GM19238 (cell line): ENCODE measurements at regions not wholly inside any gene's neighbourhood (a gene's known extent, or its start where the extent isn't known, plus 50 kb on each side); places are given as distances from the start of the nearest gene placed in this dataset.

Experiments
- DNase-seq: peaks from one replicate; pipeline ENCODE4 v3.0.0; 2011; ENCODE audit warnings: low spot score; ENCODE audit not compliant: insufficient read length

DNA sequence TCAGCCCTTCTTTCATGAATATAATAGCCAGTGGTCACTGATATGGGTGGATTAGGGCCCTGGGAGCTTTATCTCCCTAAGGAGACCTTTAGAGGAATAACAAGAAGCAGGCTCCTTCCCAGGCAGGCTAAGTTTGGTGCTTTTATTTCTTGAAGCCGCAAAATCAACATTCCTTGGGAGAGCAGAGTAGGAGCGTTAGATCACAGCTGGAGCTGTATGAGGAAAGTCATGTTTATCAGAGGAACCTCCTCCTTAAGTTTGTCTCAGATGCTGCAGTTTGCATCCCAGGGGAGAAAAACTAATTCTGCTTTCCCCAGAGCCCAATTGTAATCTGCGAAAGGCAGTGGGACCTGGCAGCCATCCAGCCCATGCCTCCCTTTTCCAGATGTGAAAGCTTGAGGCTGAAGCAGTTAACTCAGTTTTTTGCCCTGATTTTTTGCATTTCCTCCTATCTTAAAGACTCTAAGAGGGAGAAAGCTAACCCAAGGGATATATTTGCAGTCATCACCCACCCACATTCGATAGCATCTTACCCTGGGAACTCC is 186.0 kb upstream of the FRMPD4 start:
- DNase-seq = no peak

DNA sequence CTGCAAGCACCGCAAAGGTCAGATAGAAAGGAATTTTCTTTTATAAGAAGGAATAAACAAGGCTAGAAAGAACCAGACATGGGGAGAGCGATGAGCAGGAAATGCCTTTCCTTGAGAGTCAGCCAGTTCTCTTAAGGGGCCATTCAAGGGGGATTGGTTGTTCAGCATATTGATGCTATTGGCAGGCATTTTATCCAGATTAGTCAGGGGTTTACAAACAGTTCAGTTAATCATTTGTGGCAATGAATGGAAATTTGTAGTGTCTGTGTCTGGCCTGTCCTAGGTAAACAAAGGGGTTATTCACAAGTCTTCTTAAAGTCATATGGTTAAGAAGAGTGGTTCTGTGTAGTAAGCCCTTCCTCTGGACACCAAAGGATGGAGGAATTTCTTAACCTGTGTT is 184.7 kb upstream of the FRMPD4 start:
- DNase-seq = no peak

DNA sequence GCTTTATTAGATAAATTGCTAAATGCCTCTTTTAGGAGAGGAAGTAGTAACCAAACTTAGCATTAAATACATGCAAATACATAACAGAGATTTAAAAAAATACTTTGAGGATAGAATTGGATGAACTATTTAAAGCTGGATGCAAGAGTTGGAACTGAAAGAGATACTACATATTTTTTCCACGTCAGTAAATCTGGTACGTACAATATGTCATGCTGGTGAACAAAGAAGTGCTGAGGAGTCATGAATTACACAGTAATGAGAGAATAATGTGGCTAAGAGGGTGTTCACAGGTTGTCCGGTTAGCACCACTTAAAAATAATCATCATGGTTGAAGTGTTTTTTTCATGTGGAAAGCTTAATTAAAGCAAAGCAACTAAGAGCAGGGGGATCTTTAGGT is 184.1 kb upstream of the FRMPD4 start:
- no peak for DNase-seq

DNA sequence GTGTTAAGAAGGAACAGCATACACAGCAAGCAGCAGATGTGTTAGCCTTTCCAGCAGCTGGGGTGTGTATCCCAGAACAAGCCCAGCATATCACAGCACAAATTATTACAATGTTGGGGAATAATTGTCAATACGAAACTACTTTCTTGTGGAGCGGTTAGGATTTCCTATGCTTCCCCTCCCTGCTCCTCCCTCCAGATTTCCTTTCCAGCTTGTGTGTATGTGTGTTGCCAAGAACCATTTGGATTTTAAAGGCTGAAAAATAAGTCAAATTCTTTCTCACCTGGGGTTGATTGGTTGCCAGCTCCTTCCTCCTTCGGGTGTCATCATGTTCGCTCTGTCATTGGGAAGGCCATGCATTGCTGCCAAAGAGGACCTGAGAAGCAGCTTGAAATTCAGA is 178.2 kb upstream of the FRMPD4 start:
- DNase-seq = no peak

DNA sequence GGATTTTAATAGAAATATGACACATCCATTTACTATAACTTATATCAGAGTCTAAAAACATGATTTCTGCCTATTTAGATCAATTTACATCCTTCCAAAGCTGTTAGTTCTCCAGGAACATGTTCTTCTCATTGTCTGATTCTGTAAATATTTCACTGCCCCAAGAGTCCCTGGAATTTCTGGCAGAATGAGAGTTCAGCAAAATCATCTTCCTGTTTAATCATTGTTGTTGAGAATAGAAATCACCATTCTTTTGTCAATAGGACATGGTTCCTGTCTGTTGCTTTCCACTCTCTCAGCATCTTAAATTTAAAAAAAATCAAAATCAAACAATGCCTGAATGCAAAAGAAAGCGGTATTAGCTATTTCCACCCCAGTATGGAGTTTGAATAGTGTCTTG is 172.8 kb upstream of the FRMPD4 start:
- DNase-seq = no peak

DNA sequence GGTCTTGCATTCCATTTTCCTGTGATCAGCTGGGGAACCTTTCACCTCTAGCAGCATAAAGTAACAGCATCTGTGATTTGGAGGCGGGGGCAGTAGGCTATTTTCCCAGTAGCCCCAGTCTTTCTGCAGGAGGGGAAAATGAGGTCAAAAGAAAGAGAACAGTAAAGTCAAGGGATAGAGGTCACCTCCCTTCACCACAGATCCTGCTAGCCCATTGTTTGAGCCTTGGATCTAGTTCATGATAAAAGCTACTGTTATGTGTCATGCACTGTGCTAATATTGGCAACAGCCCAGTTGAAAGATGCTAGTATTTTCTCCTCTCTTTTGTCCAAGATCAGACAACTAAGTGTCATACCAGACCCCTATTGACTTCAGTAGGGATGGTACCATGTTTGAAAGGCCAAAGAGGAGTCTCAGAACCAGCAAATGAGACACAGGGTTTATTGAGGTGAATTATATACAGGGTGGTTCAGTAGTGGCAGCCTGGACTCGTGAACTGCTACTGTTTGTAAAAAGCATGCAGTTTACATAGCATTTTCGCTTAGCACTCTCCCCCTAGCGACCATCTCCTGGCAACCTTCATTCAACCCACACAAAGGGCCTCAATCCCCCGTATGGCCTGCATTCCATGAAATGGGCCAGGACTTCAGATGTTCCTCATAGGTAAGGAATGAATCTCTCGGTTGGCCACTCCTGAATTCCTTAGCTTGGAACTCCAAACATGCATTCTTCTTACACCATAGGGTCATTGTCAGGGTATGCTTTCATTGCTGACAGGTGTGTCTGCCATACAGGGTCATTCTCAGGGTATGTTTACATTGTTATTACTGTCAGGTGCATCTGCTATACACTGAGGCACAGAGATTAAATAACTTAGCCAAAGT is 170.0 kb upstream of the FRMPD4 start:
- no peak for DNase-seq

DNA sequence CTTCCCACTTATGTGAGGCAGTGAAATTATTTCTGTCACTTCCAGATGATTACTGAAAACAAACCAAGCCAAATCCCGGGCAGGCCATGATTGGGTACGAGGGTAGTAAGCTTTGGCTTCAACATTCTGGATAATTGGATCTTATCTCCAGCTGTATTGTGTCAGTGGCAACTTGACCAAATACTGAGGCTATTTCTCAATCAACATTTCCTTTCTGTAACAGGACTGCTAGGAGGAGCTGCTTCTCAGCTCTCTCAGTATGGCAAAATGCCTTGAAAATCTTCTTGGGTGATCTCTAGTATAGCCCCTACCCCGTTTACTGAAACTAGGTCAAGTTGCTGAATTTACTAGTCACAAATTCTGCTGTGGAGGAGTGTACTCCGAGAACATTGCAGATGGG is 169.3 kb upstream of the FRMPD4 start:
- no peak for DNase-seq

DNA sequence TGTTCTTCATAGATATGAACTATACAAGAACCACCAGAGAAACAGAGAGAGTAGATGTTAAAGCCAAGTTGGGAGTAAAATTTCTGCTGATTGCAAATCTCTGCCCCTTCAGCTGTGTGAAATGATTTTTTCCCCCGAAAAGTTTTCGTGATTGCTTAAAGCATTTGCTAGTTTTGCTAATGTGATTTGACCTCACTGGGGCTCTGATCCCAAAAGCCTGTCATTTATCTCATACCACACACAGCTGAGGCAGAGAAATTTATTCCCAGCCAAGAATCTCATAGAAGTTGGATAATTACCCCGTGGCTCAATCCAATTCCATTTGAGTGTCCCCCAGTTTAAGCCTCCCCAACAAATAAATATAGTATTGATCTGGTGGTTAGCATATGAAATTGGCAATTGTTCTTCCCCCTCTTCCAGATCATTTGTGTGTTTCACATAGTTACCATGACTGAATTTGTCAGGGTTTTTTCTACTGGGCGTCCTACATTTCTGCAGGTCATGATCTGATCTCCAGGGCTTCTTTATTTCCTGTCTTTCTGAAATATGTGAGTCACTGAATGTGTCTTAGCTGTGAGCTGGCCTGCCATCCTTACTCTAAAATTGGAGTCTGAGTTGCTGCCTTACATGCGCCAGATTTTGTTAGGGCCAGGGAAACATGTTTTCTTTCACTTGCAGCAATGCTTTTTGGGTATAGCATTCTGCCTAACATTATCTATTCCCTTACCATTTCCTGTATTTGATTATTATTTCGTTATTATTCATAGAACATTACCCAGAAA is 167.5 kb upstream of the FRMPD4 start:
- no peak for DNase-seq

DNA sequence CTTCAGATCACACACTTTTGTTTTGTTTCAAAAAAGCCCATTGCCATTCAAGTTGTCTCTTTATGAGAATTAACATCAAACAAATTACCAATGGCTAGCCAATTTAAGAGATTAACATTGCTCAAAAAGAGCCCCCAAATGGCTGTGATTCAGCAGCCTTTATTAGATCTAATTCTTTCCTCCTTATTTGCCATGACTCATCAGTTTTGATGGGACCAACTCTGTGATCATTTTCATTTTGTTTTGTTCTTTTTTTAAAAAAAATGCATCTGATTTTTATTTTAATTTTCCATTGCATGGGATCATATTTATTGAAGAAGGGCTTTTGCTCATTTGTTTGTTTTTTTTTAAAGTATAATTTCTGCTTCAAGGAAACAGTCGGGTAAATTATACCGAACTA is 161.6 kb upstream of the FRMPD4 start:
- DNase-seq = no peak

DNA sequence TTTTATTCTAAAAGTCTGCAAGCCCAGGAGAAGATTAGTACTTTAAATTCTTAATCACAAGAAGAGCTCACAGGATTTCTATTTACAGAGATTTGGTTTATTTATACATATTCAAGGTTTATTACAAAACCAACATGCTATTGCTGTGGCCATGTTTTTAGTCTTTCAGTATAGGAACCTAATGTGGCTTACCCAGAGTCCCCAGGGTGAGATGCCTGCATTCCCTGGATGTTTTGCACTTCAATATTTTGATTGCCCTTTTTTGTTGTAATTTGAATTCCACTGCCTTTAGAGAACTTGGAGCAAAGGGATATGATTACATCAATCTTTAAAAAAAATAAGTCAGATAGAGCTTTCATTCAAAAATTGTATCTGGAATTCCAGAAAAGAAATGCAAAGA is 146.0 kb upstream of the FRMPD4 start:
- no peak for DNase-seq

DNA sequence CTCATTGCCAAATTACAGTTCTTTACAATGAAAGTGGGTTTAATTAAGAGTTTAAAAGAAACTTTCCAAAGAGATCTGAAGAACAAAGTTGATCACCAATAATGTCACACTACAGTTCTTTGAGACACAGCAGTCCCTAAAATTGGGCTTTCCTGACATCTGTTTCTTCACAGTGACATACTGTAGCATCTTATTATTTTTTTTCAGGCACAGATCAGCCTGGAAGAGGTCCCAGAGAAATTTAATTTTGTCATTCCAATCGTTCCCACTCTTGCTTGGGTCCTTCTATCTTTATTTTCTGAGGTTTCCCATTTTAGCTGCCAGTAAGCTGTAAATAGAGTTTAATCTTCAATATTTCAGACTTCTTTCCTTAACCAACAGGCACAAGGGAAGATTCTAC is 143.1 kb upstream of the FRMPD4 start:
- DNase-seq = no peak

DNA sequence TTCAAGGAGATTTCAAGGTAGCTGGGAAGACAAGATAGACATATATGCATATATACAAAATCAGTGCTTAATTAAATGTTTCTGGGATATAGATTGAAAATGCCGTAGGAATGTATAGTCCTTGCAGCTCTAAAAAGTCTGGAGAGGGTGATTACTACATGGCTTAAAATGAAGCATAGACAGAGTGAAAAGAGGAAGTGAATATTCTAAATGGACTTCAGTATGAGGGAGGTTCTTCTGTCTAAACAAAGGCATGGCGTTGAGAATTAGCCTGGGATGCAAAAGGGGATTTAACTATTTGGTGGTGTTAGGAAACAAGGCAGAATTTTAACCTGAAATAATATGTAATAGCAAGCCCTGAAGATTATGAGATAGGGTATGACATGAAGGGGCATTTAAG is 141.5 kb upstream of the FRMPD4 start:
- DNase-seq = no peak

DNA sequence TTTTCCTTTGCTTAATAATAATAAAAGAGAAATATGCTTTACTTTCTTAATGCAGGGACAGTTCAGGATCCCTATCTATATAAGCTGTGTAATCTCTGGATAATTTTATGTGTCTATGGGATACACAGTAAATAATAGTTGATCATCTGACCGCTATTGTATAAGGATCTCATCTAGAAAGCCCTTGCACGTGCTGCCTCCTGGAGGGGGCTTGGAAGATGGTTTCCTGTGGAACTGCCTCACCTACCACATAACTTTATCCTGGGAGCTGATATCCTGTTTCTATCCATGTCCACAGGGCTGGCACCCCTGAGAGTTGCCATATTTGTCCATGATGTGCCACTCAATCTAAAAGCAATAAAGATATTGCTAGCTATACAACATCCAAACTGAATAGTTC is 139.3 kb upstream of the FRMPD4 start:
- no peak for DNase-seq

DNA sequence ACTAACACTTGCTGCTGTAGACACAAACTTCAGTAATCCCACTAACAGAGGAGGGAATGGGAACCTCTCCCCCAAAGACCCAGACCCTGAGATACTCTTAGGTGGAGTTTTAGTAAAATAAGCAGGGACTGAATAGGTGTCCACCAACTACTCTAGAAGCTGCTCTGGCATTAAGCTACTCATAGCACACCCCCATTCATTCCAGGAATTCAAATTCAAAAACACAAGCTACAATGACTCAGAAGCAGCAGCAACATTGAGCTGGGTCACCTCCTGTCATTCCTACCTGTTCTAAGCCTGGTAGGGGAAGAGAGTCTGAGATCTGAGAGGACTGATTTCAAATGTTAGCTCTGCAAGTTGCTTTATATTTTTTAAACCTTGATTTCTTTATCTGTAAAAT is 135.4 kb upstream of the FRMPD4 start:
- no peak for DNase-seq

DNA sequence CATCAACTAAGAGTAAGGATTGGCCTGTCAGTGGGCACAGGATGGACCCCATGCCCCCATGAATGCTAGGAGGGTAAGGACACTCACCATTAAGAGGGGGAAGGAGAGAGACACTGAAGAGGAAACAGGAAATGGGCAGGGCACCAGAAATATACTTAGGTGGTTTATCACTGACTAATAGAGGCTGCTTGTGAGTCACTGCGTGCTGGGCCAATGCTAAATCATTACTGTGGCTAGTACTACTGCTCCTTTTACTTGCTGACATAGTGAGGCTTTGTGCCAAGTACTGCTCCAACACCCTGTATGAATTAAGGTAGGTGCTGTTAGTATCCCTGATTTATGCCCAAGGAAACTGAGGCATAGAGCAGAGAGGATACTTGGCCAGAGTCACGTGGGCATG is 130.4 kb upstream of the FRMPD4 start:
- no peak for DNase-seq

DNA sequence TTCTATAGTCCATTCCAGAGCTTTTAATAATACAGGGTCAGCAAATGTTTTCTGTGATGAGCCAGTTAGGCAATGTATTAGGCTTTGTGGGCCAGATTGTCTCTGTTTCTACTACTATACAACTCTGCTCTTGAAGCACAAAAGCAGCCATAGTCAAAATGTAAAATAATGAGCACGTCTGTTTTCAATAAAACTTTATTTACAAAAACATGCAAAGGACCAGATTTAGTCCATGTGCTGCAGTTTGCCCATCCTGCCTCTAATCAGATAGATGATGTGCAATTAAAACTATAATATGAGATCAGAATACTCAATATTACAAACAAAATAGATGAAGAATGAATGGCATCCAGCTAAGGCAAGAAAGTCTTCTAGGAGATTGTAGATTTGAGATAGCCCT is 127.8 kb upstream of the FRMPD4 start:
- no peak for DNase-seq

DNA sequence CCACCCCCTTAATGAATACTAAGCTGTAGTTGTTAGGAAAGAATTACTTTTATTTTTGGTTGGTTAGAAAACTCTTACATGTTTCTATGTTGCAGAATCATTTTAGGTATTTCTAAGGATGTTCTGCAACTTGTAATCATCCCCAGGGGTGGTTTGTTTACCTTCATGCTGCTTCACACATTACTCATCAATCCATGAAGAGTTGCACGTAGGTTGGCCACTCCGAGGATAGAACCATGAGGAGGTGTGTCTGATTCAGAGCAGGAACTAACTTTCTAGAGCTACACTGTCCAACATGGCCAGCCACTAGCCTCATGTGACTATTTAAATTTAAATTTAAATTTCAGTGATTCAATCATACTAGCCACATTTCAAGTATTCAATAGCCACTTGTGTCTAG is 127.2 kb upstream of the FRMPD4 start:
- no peak for DNase-seq

DNA sequence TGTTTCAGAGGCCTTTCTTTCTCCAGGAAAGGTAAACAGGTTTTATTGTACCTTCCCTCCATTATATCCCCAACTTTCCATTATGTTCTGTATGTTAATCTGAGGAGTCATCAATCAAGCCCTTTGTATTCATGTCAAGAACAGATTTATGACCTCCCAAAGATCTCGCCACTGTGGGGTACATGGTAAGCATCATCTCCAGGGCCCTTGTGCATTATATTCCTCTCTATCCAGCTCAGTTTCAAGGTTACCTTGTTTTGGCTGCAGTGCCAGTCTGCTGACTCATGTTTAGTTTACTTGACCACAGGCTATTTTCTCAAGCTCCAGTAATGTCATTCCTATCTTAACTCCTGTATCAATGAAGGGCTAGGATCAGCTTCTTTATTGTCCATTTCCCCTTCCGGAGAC is 125.1 kb upstream of the FRMPD4 start:
- DNase-seq = no peak

DNA sequence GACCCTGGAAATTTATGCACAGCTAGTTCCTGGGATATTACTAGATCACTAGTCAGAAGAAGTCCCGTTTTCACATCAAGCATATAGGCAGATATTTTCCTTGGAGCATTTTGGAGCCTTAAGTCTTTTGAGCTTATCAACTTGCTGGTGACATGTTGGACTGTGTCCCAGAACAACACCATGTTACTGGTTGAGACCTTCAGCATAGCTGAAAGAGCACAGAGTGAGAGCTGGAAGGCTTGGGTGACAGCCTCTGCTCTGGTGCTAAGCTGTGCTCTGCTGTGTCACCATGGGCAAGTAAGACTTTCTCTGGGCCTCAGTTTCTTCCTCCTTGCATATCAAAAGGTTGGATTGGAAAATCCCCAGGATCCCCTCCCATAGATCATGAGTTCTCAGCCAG is 116.6 kb upstream of the FRMPD4 start:
- no peak for DNase-seq

DNA sequence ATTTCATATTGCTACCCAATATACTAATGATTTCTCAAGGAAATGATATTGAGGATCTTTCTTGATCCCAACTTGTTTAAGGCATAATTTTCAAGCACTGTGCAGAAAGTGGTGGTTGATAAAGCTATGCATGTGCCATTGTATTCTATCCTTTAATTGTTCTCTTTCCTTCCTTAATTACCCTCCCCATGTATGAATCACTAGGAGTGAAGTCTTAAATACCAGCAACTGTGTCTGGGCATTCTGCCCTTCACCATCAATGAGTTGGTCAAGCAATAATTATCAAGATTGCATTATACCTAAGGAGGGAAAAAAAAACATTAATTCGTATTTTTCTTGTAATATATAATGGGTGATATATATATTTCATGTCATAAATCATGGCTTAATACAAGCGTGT is 111.8 kb upstream of the FRMPD4 start:
- DNase-seq = no peak

DNA sequence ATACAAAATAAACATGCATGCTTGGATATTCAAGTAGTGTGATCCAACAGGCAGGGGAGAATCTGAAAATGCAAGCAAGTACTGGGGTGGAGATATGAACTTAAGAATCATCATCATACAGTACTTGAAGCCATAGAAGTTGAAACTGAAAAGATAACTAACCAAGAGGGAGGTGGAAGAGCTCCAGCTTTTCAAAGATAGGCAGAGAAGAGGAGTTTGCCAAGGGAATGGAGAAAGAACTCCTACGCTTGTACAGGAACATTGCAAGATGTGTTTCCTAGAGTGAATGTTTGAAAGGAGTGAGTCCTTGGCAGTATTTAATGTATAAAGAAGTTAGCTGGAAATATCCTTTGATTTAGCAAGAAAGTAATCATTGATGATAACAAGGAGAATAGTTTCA is 106.2 kb upstream of the FRMPD4 start:
- no peak for DNase-seq

DNA sequence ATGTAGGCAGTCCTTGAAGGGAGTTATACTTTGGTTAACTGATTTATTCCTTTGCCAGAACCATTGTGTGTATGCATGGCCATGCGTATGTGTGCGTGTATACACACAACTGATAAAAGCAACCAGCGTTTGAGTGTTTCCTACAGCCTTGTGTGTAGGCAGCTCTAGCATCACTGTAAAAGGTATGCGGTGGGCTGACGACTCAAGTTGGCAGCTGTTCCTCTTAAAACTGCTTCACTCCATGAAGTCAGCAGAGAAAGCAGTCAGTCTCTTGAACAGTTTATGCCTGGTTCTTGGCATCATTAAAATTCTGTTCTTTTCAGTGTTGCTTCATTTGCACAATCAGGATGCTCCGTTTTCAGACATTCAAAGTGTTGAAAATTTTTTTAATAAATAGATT is 103.5 kb upstream of the FRMPD4 start:
- no peak for DNase-seq

DNA sequence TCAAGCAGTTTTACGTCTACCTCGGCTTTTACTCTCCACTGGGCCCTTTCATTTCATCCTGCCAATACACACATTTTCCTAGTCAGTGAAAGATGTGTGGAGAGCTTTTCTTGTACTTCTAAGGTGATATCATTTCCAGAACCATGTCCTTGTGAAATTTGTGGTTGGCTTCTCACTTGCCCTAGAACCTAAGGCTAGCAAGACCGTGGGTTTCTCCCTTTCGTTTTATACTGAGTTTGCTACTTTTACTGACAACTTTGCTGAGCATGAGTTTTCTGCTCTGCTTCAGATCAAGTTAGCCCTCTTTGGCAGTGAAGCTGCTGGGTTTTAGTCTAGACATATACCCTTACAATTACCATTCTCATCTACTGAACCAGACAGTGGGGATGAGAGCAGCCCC is 95.7 kb upstream of the FRMPD4 start:
- DNase-seq = no peak
